ENCODE measurements at regions not wholly inside any gene's neighbourhood (a gene's known extent, or its start where the extent isn't known, plus 50 kb on each side); places are given as distances from the start of the nearest gene placed in this dataset.

- in situ Hi-C loops (cut with HindIII; ENCODE audit: low sequenced_read_pairs), result no loop called here
- no peak for TF ChIP-seq CTCF (IDR thresholded peaks at IDR 0.05; ENCODE audit: low read depth, low read length, missing control alignments)
- no peak overlapping the region for H3K4me3 ChIP-seq (ENCODE audit: low read depth, low read length)
- no peak for DNase-seq (ENCODE audit: low read depth)
These were observed 77.7 kb upstream of the STAC start for GRCh38 chr3:36302626-36303025.

DNA sequence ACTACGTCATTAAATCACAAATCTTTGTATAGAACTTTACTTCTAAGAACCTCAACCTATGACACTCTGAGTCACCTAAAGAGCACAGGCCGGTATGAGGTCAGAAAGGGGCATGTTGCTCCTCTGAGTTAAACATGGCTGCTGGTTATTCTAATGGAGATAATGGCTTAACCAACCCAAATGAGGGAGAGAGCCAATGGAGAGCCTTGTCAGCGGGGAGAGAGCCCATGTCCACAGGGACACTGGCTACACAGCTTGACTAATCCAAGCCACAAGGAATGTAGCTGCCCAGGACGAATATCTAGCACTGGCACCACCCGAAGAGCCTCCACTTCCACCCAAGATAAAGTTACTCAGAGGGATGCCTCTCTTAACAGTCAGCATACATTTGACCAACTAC lies 77.0 kb upstream of the STAC start:
- TF ChIP-seq CTCF (IDR thresholded peaks at IDR 0.05; ENCODE audit: low read depth, low read length, missing control alignments), result no peak
- no peak overlapping the region for H3K4me3 ChIP-seq (ENCODE audit: low read depth, low read length)
- in situ Hi-C loops (cut with HindIII; ENCODE audit: low sequenced_read_pairs), result no loop called here
- no peak for DNase-seq (ENCODE audit: low read depth)

DNA sequence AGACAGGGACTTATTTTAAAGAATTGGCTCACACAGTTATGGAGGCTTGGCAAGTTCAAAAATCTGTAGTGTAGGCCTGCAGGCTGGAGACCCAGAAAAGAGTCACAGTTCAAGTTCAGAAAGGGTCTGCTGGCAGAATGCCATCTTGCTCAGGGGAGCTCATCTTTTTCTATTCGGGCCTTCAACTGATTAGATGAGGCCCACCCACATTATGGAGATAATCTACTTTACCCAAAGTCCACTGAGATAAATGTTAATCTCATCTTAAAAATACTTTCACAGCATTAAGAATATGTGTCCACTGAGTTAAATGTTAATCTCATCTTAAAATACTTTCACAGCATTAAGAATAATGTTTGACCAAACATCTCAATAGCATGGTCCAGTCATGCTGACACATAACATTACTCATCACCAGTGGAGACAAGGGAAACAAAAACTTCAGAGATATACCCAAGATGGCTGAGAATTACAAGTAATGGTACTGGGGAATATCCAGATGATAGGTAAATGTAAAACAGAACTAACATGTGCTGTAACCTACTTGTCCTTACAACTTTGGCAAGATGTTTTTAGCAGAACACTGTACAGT lies 74.3 kb upstream of the STAC start:
- DNase-seq (ENCODE audit: low read depth), result no peak

GRCh38 chr3:36309092-36309491 lies 71.2 kb upstream of the STAC start:
- TF ChIP-seq CTCF (IDR thresholded peaks at IDR 0.05; ENCODE audit: low read depth, low read length, missing control alignments), result no peak
- no peak for DNase-seq (ENCODE audit: low read depth)
- in situ Hi-C loops (cut with HindIII; ENCODE audit: low sequenced_read_pairs), result no loop called here
- no peak overlapping the region for H3K4me3 ChIP-seq (ENCODE audit: low read depth, low read length)

More for the DNA sequence above, 74.3 kb upstream of the STAC start:
- no peak overlapping the region for H3K4me3 ChIP-seq (ENCODE audit: low read depth, low read length)
- in situ Hi-C loops (cut with HindIII; ENCODE audit: low sequenced_read_pairs), result no loop called here
- TF ChIP-seq CTCF (IDR thresholded peaks at IDR 0.05; ENCODE audit: low read depth, low read length, missing control alignments), result no peak

DNA sequence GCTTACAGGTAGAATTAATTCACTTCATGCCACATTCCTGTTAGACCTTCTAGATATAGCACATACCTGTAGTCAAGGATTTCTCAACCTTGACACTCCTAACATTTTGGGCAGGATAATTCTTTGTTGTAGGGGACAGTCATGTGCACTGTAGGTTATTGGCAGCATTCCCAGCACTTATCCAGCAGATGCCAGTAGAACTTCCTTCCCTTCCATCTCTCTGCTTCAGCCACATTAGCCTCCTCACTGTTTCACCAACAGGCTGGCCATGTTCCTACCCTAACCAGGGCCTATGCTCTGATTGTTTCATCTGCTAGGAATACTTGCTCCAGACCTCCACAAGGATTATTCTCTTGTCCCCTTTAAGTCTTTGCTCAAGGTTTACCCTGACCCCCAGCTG lies 68.0 kb upstream of the STAC start:
- no peak for TF ChIP-seq CTCF (IDR thresholded peaks at IDR 0.05; ENCODE audit: low read depth, low read length, missing control alignments)
- in situ Hi-C loops (cut with HindIII; ENCODE audit: low sequenced_read_pairs), result no loop called here
- H3K4me3 ChIP-seq (ENCODE audit: low read depth, low read length), result no peak overlapping the region
- no peak for DNase-seq (ENCODE audit: low read depth)

GRCh38 chr3:36317915-36318314 lies 62.4 kb upstream of the STAC start:
- in situ Hi-C loops (cut with HindIII; ENCODE audit: low sequenced_read_pairs), result no loop called here
- TF ChIP-seq CTCF (IDR thresholded peaks at IDR 0.05; ENCODE audit: low read depth, low read length, missing control alignments), result no peak
- DNase-seq (ENCODE audit: low read depth), result no peak
- no peak overlapping the region for H3K4me3 ChIP-seq (ENCODE audit: low read depth, low read length)
